Hematopoietic multipotent progenitor cell treated with erythropoietin and hydrocortisone succinate and interleukin-3 and kit ligand, for 15 days (in vitro differentiated cells): ENCODE measurements at regions not wholly inside any gene's neighbourhood (a gene's known extent, or its start where the extent isn't known, plus 50 kb on each side); places are given as distances from the start of the nearest gene placed in this dataset.

Source experiments
- DNase-seq: peaks from one replicate; pipeline ENCODE4 v3.0.0-alpha.2; 2015; ENCODE audit warnings: low spot score

GRCh38 chr10:4581929-4582328 is 244.1 kb upstream of the AKR1E2 start:
- DNase-seq, result no peak

GRCh38 chr10:4579844-4580243 is 246.2 kb upstream of the AKR1E2 start:
- no peak for DNase-seq

- no peak for DNase-seq
Observed at GRCh38 chr10:4576206-4576605, 249.8 kb upstream of the AKR1E2 start.

GRCh38 chr10:4569151-4569550 is 256.9 kb upstream of the AKR1E2 start:
- DNase-seq, result no peak

- DNase-seq, result no peak
Observed at GRCh38 chr10:4568731-4569130, 257.3 kb upstream of the AKR1E2 start.

GRCh38 chr10:4568086-4568485 is 257.9 kb upstream of the AKR1E2 start:
- DNase-seq, result no peak

- no peak for DNase-seq
Observed at GRCh38 chr10:4567637-4568036, 258.4 kb upstream of the AKR1E2 start.

- no peak for DNase-seq
Observed at GRCh38 chr10:4566011-4566410, 260.0 kb upstream of the AKR1E2 start.

GRCh38 chr10:4561296-4561695 is 264.7 kb upstream of the AKR1E2 start:
- DNase-seq, result no peak

- no peak for DNase-seq
Observed at GRCh38 chr10:4557469-4557868, 268.5 kb upstream of the AKR1E2 start.

- DNase-seq, result no peak
Observed at GRCh38 chr10:4556527-4556926, 269.5 kb upstream of the AKR1E2 start.

GRCh38 chr10:4555920-4556319 is 270.1 kb upstream of the AKR1E2 start:
- DNase-seq, result no peak

GRCh38 chr10:4549139-4549653 is 276.8 kb upstream of the AKR1E2 start:
- no peak for DNase-seq

GRCh38 chr10:4546931-4547330 is 279.1 kb upstream of the AKR1E2 start:
- DNase-seq, result no peak

- no peak for DNase-seq
Observed at GRCh38 chr10:4546500-4546899, 279.5 kb upstream of the AKR1E2 start.

GRCh38 chr10:4545062-4545461 is 280.9 kb upstream of the AKR1E2 start:
- no peak for DNase-seq

GRCh38 chr10:4543938-4544533 is 282.0 kb upstream of the AKR1E2 start:
- no peak for DNase-seq

GRCh38 chr10:4541292-4541691 is 284.7 kb upstream of the AKR1E2 start:
- no peak for DNase-seq

GRCh38 chr10:4538016-4538415 is 288.0 kb upstream of the AKR1E2 start:
- no peak for DNase-seq

- no peak for DNase-seq
Observed at GRCh38 chr10:4535521-4535920, 290.5 kb upstream of the AKR1E2 start.

- no peak for DNase-seq
Observed at GRCh38 chr10:4533621-4534020, 292.4 kb upstream of the AKR1E2 start.

GRCh38 chr10:4532976-4533375 is 293.0 kb upstream of the AKR1E2 start:
- no peak for DNase-seq

GRCh38 chr10:4532467-4532866 is 293.5 kb upstream of the AKR1E2 start:
- no peak for DNase-seq

GRCh38 chr10:4532011-4532410 is 294.0 kb upstream of the AKR1E2 start:
- no peak for DNase-seq

GRCh38 chr10:4529266-4529665 is 296.7 kb upstream of the AKR1E2 start:
- DNase-seq, result no peak
